Activated naive CD8-positive, alpha-beta T cell (primary cell): ENCODE measurements at regions not wholly inside any gene's neighbourhood (a gene's known extent, or its start where the extent isn't known, plus 50 kb on each side); places are given as distances from the start of the nearest gene placed in this dataset.

Experiments
- H3K27ac Mint-ChIP-seq: one replicate; pipeline ENCODE4 v1.8.0; 2021; ENCODE audit warnings: mixed read lengths
- H3K27me3 Mint-ChIP-seq: one replicate; pipeline ENCODE4 v1.8.0; 2021; ENCODE audit warnings: mixed read lengths
- H3K36me3 Mint-ChIP-seq: one replicate; pipeline ENCODE4 v1.8.0; 2021; ENCODE audit warnings: mixed read lengths
- H3K4me1 Mint-ChIP-seq: one replicate; pipeline ENCODE4 v1.8.0; 2021; ENCODE audit warnings: low read depth, mixed read lengths
- H3K4me3 Mint-ChIP-seq: one replicate; pipeline ENCODE4 v1.8.0; 2021; ENCODE audit warnings: mild to moderate bottlenecking, mixed read lengths
- H3K9me3 Mint-ChIP-seq: one replicate; pipeline ENCODE4 v1.8.0; 2021; ENCODE audit warnings: low read depth, mixed read lengths

GRCh38 chr15:97162805-97163495 lies 797.6 kb upstream of the ARRDC4 start:
- H3K27me3 Mint-ChIP-seq, result peaks cover 5% of the 10 kb centered on the region

GRCh38 chr15:97165205-97165604 lies 795.3 kb upstream of the ARRDC4 start:
- H3K4me3 Mint-ChIP-seq, result no peak overlapping the region
- no peaks in the 10 kb centered on the region for H3K36me3 Mint-ChIP-seq

More at GRCh38 chr15:97162805-97163495, 797.6 kb upstream of the ARRDC4 start:
- Mint-ChIP-seq H3K9me3 (no peaks in the 10 kb centered on the region), H3K4me1 (no peaks in the 10 kb centered on the region), H3K27ac (no peak overlapping the region), H3K4me3 (no peak overlapping the region), H3K36me3 (no peaks in the 10 kb centered on the region)

GRCh38 chr15:97168704-97169475 lies 791.6 kb upstream of the ARRDC4 start:
- no peaks in the 10 kb centered on the region for H3K4me1 Mint-ChIP-seq
- peaks cover 5% of the 10 kb centered on the region for H3K27me3 Mint-ChIP-seq
- no peak overlapping the region for H3K27ac Mint-ChIP-seq
- no peaks in the 10 kb centered on the region for H3K9me3 Mint-ChIP-seq
- H3K4me3 Mint-ChIP-seq, result no peak overlapping the region
- H3K36me3 Mint-ChIP-seq, result no peaks in the 10 kb centered on the region

More at GRCh38 chr15:97165205-97165604, 795.3 kb upstream of the ARRDC4 start:
- H3K27ac Mint-ChIP-seq, result no peak overlapping the region
- no peaks in the 10 kb centered on the region for H3K4me1 Mint-ChIP-seq
- H3K9me3 Mint-ChIP-seq, result no peaks in the 10 kb centered on the region
- peaks cover 5% of the 10 kb centered on the region for H3K27me3 Mint-ChIP-seq

- no peaks in the 10 kb centered on the region for H3K4me1 Mint-ChIP-seq
- no peak overlapping the region for H3K4me3 Mint-ChIP-seq
- H3K9me3 Mint-ChIP-seq, result no peaks in the 10 kb centered on the region
- H3K36me3 Mint-ChIP-seq, result no peaks in the 10 kb centered on the region
- no peak overlapping the region for H3K27ac Mint-ChIP-seq
- H3K27me3 Mint-ChIP-seq, result peaks cover 1% of the 10 kb centered on the region
These were observed 788.9 kb upstream of the ARRDC4 start for GRCh38 chr15:97171556-97171955.

- Mint-ChIP-seq H3K27ac (no peak overlapping the region), H3K9me3 (no peaks in the 10 kb centered on the region)
These were observed 785.5 kb upstream of the ARRDC4 start for GRCh38 chr15:97174886-97175540.

GRCh38 chr15:97177151-97177577 lies 783.3 kb upstream of the ARRDC4 start:
- Mint-ChIP-seq H3K27me3 (peaks cover 1% of the 10 kb centered on the region), H3K27ac (no peak overlapping the region), H3K9me3 (no peaks in the 10 kb centered on the region), H3K4me1 (no peaks in the 10 kb centered on the region), H3K4me3 (no peak overlapping the region), H3K36me3 (no peaks in the 10 kb centered on the region)

More at GRCh38 chr15:97174886-97175540, 785.5 kb upstream of the ARRDC4 start:
- H3K27me3 Mint-ChIP-seq, result peaks cover 1% of the 10 kb centered on the region
- H3K4me1 Mint-ChIP-seq, result no peaks in the 10 kb centered on the region
- H3K36me3 Mint-ChIP-seq, result no peaks in the 10 kb centered on the region
- no peak overlapping the region for H3K4me3 Mint-ChIP-seq

GRCh38 chr15:97182581-97182980 lies 777.9 kb upstream of the ARRDC4 start:
- Mint-ChIP-seq H3K27me3 (peaks cover 2% of the 10 kb centered on the region), H3K4me1 (no peaks in the 10 kb centered on the region), H3K36me3 (no peaks in the 10 kb centered on the region), H3K9me3 (no peaks in the 10 kb centered on the region), H3K4me3 (no peak overlapping the region), H3K27ac (no peak overlapping the region)

GRCh38 chr15:97189162-97189780 lies 771.2 kb upstream of the ARRDC4 start:
- Mint-ChIP-seq H3K27me3 (peaks cover 1% of the 10 kb centered on the region), H3K36me3 (no peaks in the 10 kb centered on the region), H3K27ac (no peak overlapping the region), H3K4me1 (no peaks in the 10 kb centered on the region), H3K9me3 (no peaks in the 10 kb centered on the region), H3K4me3 (no peak overlapping the region)

GRCh38 chr15:97194750-97195149 lies 765.8 kb upstream of the ARRDC4 start:
- Mint-ChIP-seq H3K36me3 (no peaks in the 10 kb centered on the region), H3K27ac (no peak overlapping the region), H3K27me3 (peaks cover 3% of the 10 kb centered on the region), H3K4me1 (no peaks in the 10 kb centered on the region), H3K4me3 (no peak overlapping the region), H3K9me3 (no peaks in the 10 kb centered on the region)

GRCh38 chr15:97196048-97197014 lies 764.2 kb upstream of the ARRDC4 start:
- H3K9me3 Mint-ChIP-seq, result no peaks in the 10 kb centered on the region
- H3K27me3 Mint-ChIP-seq, result peaks cover 5% of the 10 kb centered on the region
- H3K27ac Mint-ChIP-seq, result no peak overlapping the region
- H3K4me3 Mint-ChIP-seq, result no peak overlapping the region
- H3K4me1 Mint-ChIP-seq, result no peaks in the 10 kb centered on the region
- no peaks in the 10 kb centered on the region for H3K36me3 Mint-ChIP-seq

GRCh38 chr15:97199393-97200051 lies 761.0 kb upstream of the ARRDC4 start:
- Mint-ChIP-seq H3K9me3 (no peaks in the 10 kb centered on the region), H3K27ac (no peak overlapping the region), H3K4me1 (no peaks in the 10 kb centered on the region), H3K36me3 (no peaks in the 10 kb centered on the region), H3K27me3 (peaks cover 5% of the 10 kb centered on the region), H3K4me3 (no peak overlapping the region)

GRCh38 chr15:97200161-97200560 lies 760.3 kb upstream of the ARRDC4 start:
- no peaks in the 10 kb centered on the region for H3K36me3 Mint-ChIP-seq

GRCh38 chr15:97210277-97210676 lies 750.2 kb upstream of the ARRDC4 start:
- Mint-ChIP-seq H3K4me1 (no peaks in the 10 kb centered on the region), H3K27ac (no peak overlapping the region), H3K4me3 (no peak overlapping the region), H3K27me3 (peaks cover 2% of the 10 kb centered on the region), H3K9me3 (peaks cover 4% of the 10 kb centered on the region), H3K36me3 (no peaks in the 10 kb centered on the region)

More at GRCh38 chr15:97200161-97200560, 760.3 kb upstream of the ARRDC4 start:
- H3K9me3 Mint-ChIP-seq, result peaks cover 3% of the 10 kb centered on the region
- H3K4me1 Mint-ChIP-seq, result no peaks in the 10 kb centered on the region
- no peak overlapping the region for H3K27ac Mint-ChIP-seq
- H3K4me3 Mint-ChIP-seq, result no peak overlapping the region
- H3K27me3 Mint-ChIP-seq, result peaks cover 5% of the 10 kb centered on the region
